ENCODE measurements at regions not wholly inside any gene's neighbourhood (a gene's known extent, or its start where the extent isn't known, plus 50 kb on each side); places are given as distances from the start of the nearest gene placed in this dataset.

DNA sequence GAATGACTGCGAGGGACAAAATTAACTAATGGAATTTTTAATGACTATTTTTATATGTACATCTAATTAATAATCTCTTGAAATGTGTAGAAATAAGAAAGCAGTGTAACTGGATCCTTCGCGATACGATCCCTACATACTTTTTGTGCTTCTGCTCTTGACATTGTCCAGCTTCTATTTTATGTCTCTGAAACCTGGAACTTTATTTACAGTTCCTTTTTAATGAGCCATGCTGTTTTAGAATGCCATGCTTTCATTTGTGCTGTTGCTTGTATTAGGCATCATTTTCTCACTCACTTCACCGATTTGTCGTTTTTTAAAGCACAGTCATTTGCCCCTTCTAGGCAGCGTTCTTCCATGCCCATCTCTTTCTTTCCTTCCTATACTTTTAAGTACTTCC lies 301.3 kb downstream of the EDEM1 start:
- no peak for DNase-seq (ENCODE audit: low read depth)
- TF ChIP-seq, protein P1, sequence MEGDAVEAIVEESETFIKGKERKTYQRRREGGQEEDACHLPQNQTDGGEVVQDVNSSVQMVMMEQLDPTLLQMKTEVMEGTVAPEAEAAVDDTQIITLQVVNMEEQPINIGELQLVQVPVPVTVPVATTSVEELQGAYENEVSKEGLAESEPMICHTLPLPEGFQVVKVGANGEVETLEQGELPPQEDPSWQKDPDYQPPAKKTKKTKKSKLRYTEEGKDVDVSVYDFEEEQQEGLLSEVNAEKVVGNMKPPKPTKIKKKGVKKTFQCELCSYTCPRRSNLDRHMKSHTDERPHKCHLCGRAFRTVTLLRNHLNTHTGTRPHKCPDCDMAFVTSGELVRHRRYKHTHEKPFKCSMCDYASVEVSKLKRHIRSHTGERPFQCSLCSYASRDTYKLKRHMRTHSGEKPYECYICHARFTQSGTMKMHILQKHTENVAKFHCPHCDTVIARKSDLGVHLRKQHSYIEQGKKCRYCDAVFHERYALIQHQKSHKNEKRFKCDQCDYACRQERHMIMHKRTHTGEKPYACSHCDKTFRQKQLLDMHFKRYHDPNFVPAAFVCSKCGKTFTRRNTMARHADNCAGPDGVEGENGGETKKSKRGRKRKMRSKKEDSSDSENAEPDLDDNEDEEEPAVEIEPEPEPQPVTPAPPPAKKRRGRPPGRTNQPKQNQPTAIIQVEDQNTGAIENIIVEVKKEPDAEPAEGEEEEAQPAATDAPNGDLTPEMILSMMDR (conservative IDR thresholded peaks at IDR 0.05; ENCODE audit: low read length) = no peak
- no peak overlapping the region for H3K4me3 ChIP-seq (ENCODE audit: low read length)

DNA sequence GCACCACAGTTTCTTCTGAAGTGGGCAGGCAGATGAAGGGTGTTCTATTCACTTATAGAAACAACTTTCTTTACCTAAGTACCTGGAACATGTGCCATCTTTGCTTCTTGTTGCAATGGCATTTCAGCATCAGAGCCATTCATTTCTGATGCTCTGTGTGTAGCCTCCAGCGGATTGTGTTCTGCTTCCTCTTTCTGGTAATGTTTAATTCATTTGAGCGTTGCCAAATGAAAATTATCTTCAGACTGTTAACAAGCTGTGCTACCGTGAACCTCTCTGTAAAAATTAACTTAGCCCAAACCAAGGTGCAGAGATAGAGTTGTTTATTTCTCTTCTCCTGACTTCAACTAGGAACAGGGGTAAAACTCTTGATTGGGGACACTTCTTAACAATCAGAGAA lies 302.0 kb downstream of the EDEM1 start:
- DNase-seq (ENCODE audit: low read depth) = no peak
- TF ChIP-seq, protein P1 (conservative IDR thresholded peaks at IDR 0.05; ENCODE audit: low read length) = no peak
- H3K4me3 ChIP-seq (ENCODE audit: low read length) = no peak overlapping the region

DNA sequence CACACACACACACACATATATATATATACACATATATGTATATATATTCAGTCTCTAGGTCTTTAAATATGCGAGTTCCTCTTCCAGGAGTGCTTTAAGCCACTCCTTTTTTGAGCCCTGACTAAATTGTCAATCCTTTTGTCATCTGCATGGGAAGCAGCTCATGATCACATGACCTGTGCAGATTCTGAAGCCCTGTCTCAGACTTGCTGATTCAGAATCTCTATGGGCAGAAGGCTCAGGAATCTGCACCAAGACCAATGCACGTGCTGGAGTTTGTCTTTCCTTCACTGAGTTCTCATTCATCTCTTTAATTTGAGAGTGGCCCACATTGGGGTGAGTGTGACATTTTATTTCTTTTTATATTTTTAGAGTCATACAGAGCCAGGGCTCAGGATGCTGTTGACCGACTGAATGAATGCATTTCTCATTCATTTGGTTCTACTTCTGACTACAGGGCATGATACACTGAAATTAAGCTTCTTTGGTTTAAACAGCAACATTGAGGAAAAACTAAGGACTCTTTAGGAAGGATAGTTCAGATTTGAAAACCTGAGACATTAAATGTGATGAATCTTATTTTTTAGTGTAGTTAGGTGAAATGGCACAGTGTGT lies 307.5 kb downstream of the EDEM1 start:
- no peak for DNase-seq (ENCODE audit: low read depth)
- TF ChIP-seq, protein P1 (conservative IDR thresholded peaks at IDR 0.05; ENCODE audit: low read length) = no peak
- H3K4me3 ChIP-seq (ENCODE audit: low read length) = no peak overlapping the region

DNA sequence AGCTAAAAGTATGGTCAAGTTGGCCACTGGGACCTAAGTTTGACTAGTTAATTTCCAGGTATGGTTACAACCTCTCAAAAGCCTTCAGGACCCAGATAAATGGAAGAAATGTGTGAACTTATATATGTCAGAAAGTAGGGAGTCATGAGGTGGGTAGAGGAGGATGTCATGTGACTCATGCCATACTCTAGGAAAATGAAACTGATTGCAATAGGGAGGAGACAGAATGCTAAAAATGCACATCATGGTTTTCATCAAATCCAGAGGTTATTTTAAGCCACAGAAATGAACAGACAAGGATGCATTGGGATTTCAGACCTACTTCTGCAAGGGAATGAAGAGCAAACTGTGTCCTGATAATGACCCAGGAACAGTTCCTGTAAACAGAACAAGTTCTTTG lies 310.0 kb downstream of the EDEM1 start:
- no peak for DNase-seq (ENCODE audit: low read depth)
- TF ChIP-seq, protein P1 (conservative IDR thresholded peaks at IDR 0.05; ENCODE audit: low read length) = no peak
- no peak overlapping the region for H3K4me3 ChIP-seq (ENCODE audit: low read length)

DNA sequence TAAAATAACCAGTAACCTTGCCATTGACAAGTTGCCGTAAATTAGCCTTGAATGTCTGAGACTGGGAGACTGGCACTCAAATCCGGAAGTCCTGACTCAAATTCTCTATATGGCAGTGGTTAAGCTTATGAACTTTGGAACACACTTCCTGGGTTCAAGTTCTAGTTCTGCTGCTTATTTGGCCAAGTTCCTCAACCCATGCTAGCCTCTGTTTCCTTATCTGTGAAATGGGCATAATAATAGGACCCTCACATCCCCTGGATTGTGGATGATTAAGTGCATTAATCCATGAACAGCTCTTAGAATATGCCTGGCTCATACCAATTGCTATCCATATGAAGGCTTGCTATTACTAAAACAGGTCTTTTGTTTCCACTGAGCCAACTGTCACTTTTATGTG lies 311.5 kb downstream of the EDEM1 start:
- DNase-seq (ENCODE audit: low read depth) = no peak
- H3K4me3 ChIP-seq (ENCODE audit: low read length) = no peak overlapping the region
- TF ChIP-seq, protein P1 (conservative IDR thresholded peaks at IDR 0.05; ENCODE audit: low read length) = no peak

DNA sequence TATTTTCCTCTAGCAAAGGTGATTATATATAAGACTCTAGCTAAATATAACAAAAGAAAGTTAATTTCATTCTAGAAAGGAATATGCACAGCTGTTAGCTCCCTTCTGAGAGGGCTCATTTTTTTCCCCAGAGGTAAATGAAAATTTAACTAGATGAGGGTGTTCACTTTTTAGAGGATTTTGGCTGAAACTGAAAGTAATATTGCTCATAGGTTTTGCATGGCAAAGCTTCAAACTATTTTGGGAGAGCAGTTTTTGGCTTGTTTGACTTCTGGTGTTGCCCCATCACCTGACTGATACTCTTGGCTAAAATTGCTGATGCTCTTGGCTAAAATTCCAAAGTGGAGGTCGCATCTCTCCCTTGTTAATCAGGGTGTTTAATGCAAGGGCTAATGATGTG lies 311.9 kb downstream of the EDEM1 start:
- no peak overlapping the region for H3K4me3 ChIP-seq (ENCODE audit: low read length)
- no peak for DNase-seq (ENCODE audit: low read depth)
- TF ChIP-seq, protein P1 (conservative IDR thresholded peaks at IDR 0.05; ENCODE audit: low read length) = no peak

DNA sequence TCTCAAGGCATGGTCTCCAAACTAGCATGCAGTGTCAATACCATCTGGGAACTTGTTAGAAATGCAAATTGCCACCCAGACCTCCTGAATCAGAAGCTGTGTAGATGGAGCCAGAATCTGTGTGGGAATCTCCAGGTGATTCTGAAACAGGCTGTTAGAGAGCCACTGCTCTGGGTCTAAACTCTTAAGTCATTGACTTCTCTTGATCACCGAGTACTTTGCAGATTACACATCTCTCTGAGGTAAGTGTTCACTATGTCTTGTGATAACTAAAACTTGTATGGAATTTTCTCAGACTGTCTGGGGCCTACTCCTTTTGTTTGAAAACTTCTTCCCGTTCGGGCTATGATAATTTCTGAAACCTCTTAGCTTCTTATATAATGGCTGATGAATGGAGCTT lies 315.6 kb downstream of the EDEM1 start:
- H3K4me3 ChIP-seq (ENCODE audit: low read length) = no peak overlapping the region
- TF ChIP-seq, protein P1 (conservative IDR thresholded peaks at IDR 0.05; ENCODE audit: low read length) = no peak
- DNase-seq (ENCODE audit: low read depth) = no peak

Data from AG10803 (cell line).